ENCODE measurements at regions not wholly inside any gene's neighbourhood (a gene's known extent, or its start where the extent isn't known, plus 50 kb on each side); places are given as distances from the start of the nearest gene placed in this dataset.
A peak's percentile ranks its signal among the peaks of the same experiment; 100 is the strongest.
"Not testable (repeated sequence)": the region's sequence is repeated elsewhere in the genome, so short reads cannot be mapped to it uniquely, and the experiment has no call there.

GRCh38 chr6:121771937-121772720 lies 336.7 kb downstream of the GJA1 start:
- DNase-seq: no peak

GRCh38 chr6:121776054-121776453 lies 340.6 kb downstream of the GJA1 start:
- no peak for DNase-seq

GRCh38 chr6:121780325-121781321 lies 345.2 kb downstream of the GJA1 start:
- peak; percentile 86 for DNase-seq

- no peak for DNase-seq
Observed at GRCh38 chr6:121791396-121792315, 356.2 kb downstream of the GJA1 start.

GRCh38 chr6:121794630-121795029 lies 359.2 kb downstream of the GJA1 start:
- DNase-seq: no peak

- DNase-seq: not testable (repeated sequence)
Observed at GRCh38 chr6:121797598-121797997, 362.2 kb downstream of the GJA1 start.

- not testable (repeated sequence) for DNase-seq
Observed at GRCh38 chr6:121798126-121798525, 362.7 kb downstream of the GJA1 start.

- DNase-seq: no peak
Observed at GRCh38 chr6:121799574-121799973, 364.1 kb downstream of the GJA1 start.

- no peak for DNase-seq
Observed at GRCh38 chr6:121800047-121800446, 364.6 kb downstream of the GJA1 start.

GRCh38 chr6:121806116-121806515 lies 370.7 kb downstream of the GJA1 start:
- DNase-seq: no peak

GRCh38 chr6:121809211-121809610 lies 373.8 kb downstream of the GJA1 start:
- no peak for DNase-seq

GRCh38 chr6:121810158-121811032 lies 374.9 kb downstream of the GJA1 start:
- DNase-seq: no peak

GRCh38 chr6:121811106-121811505 lies 375.7 kb downstream of the GJA1 start:
- no peak for DNase-seq

- DNase-seq: no peak
Observed at GRCh38 chr6:121816361-121816760, 380.9 kb downstream of the GJA1 start.

- no peak for DNase-seq
Observed at GRCh38 chr6:121816906-121817540, 381.6 kb downstream of the GJA1 start.

GRCh38 chr6:121823437-121823851 lies 388.0 kb downstream of the GJA1 start:
- no peak for DNase-seq

GRCh38 chr6:121826156-121826810 lies 390.8 kb downstream of the GJA1 start:
- DNase-seq: no peak

GRCh38 chr6:121828146-121828886 lies 392.9 kb downstream of the GJA1 start:
- DNase-seq: no peak

GRCh38 chr6:121830736-121831135 lies 395.3 kb downstream of the GJA1 start:
- DNase-seq: peak; percentile 64

GRCh38 chr6:121835662-121836061 lies 400.2 kb downstream of the GJA1 start:
- no peak for DNase-seq
